Subcutaneous abdominal adipose tissue (tissue), 5 donors: ENCODE measurements at regions not wholly inside any gene's neighbourhood (a gene's known extent, or its start where the extent isn't known, plus 50 kb on each side); places are given as distances from the start of the nearest gene placed in this dataset.
A peak's percentile ranks its signal among the peaks of the same experiment; 100 is the strongest.

Experiments used
- H3K27ac ChIP-seq: one replicate; pipeline ENCODE4 v1.7.0; 2013; ENCODE audit warnings: low read depth, mild to moderate bottlenecking, inconsistent platforms, low read length, moderate library complexity
- H3K27me3 ChIP-seq, 5 donors: one replicate each; pipeline ENCODE4 v1.7.0; 2013; ENCODE audit warnings: low read length in 5 of 5, inconsistent platforms in 1 of 5; ENCODE audit not compliant: control insufficient read depth in 5 of 5, insufficient read depth in 4 of 5
- H3K36me3 ChIP-seq, 5 donors: one replicate each; pipeline ENCODE4 v1.7.0; 2013; ENCODE audit warnings: low read length in 5 of 5; ENCODE audit not compliant: control insufficient read depth in 5 of 5, insufficient read depth in 5 of 5
- H3K4me1 ChIP-seq, 5 donors: one replicate each; pipeline ENCODE4 v1.7.0; 2013; ENCODE audit warnings: low read length in 5 of 5, mild to moderate bottlenecking in 3 of 5, moderate library complexity in 1 of 5; ENCODE audit not compliant: control insufficient read depth in 5 of 5, insufficient read depth in 5 of 5
- H3K4me3 ChIP-seq, 5 donors: one replicate each; pipeline ENCODE4 v1.7.0; 2013; ENCODE audit warnings: low read length in 5 of 5, low read depth in 1 of 5
- H3K9ac ChIP-seq, 5 donors: one replicate each; pipeline ENCODE4 v1.7.0; 2013; ENCODE audit warnings: low read length in 5 of 5, mild to moderate bottlenecking in 4 of 5, moderate library complexity in 3 of 5
- H3K9me3 ChIP-seq, 5 donors: one replicate each; pipeline ENCODE4 v1.7.0; 2013; ENCODE audit warnings: low read length in 5 of 5; ENCODE audit not compliant: control insufficient read depth in 5 of 5
- donor health status: healthy.
- donor health status: healthy.
- donor health status: healthy.
- donor health status: healthy.
- donor health status: healthy.

DNA sequence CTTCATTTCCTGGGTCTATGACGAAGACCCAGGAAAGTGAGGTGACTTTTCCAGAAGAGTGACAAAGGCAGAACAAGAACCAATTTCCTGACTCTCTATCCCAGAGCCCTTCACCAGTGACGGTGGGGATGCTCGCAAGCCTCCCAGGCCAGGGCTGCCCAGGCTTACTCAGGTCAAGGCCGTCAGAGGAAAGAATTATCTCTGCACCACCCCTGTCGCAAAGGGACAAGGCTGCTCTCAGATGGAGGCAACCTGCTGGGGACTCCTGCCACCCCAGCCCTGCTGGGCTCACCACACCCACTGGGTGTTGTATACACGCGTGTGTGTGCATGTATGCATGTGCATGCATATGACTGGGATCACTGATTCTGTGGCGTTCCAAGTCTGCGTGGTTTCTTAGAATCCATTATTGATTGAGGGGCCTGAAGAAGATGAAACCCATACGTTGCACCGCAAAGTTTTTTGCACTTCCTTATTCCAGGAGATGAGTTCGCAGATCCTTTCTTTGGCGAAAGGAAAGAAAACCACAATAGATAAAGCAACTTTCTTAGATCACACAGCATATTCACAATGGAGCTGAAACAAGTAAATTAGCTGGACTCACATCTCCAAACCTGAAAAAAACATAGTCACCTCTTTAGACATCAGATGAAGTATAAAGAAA, 255.8 kb downstream of the RHOU start:
- H3K36me3 ChIP-seq, result no peaks in the 10 kb centered on the region
- peak overlapping the region; percentile 91 for H3K27ac ChIP-seq
- no peak overlapping the region for H3K4me3 ChIP-seq
- no peaks in the 10 kb centered on the region for H3K9me3 ChIP-seq
- peaks cover 13 to 43% (median 40%) of the 10 kb centered on the region in 5 donors for H3K4me1 ChIP-seq
- H3K9ac ChIP-seq, result no peak overlapping the region
- no peaks in the 10 kb centered on the region for H3K27me3 ChIP-seq

DNA sequence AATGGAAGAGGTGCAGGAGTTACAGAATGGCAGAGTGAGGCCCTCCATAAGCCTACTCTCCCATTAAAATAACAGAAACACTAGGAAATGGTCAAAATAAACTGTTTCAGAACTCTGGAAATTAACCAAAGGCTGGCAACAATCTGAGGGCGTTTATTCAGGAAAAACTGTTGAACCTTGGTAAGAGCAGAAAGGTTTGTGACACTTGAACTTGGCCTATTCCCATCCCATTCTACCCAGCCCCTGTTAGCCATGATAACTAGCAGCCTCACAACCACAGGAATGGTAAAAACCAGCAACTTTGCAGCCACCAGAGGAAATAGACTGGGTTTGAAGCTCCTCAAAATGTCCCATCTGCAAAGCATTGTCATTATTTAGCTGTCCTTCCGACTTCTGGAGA, 256.8 kb downstream of the RHOU start:
- H3K9me3 ChIP-seq, result no peaks in the 10 kb centered on the region
- H3K27ac ChIP-seq, result no peak overlapping the region
- H3K27me3 ChIP-seq, result no peaks in the 10 kb centered on the region
- H3K36me3 ChIP-seq, result no peaks in the 10 kb centered on the region
- no peak overlapping the region for H3K4me3 ChIP-seq
- peaks cover 13 to 42% (median 31%) of the 10 kb centered on the region in 5 donors for H3K4me1 ChIP-seq
- no peak overlapping the region for H3K9ac ChIP-seq

DNA sequence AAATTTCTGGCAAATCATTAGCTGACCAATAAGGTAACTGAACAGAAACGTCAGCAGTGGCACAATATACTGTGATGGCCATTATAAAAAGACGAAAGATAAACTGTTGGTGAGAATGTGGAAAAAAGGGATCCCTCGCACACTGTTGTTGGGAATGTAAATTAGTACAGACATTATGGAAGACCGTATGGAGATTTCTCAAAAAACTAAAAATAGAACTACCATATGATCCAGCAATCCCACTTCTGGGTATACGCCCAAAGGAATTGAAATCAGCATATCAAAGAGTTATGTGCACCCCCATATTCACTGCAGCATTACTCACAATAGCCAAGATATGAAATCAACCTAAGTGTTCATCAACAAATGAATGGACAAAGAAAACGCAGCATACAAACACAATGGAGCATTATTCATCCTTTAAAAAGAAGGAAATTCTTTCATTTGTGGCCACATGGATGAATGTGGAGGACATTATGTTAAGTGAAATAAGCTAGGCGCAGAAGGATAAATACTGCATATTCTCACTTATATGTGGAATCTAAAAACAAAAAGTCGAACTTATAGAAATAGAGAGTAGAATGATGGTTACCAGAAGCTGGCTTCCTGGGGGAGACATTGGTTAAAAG, 257.7 kb downstream of the RHOU start:
- H3K4me3 ChIP-seq, result no peak overlapping the region
- H3K9me3 ChIP-seq, result no peaks in the 10 kb centered on the region
- H3K27me3 ChIP-seq, result no peaks in the 10 kb centered on the region
- H3K36me3 ChIP-seq, result no peaks in the 10 kb centered on the region
- peaks cover 13 to 42% (median 32%) of the 10 kb centered on the region in 5 donors for H3K4me1 ChIP-seq
- no peak overlapping the region for H3K9ac ChIP-seq
- no peak overlapping the region for H3K27ac ChIP-seq

DNA sequence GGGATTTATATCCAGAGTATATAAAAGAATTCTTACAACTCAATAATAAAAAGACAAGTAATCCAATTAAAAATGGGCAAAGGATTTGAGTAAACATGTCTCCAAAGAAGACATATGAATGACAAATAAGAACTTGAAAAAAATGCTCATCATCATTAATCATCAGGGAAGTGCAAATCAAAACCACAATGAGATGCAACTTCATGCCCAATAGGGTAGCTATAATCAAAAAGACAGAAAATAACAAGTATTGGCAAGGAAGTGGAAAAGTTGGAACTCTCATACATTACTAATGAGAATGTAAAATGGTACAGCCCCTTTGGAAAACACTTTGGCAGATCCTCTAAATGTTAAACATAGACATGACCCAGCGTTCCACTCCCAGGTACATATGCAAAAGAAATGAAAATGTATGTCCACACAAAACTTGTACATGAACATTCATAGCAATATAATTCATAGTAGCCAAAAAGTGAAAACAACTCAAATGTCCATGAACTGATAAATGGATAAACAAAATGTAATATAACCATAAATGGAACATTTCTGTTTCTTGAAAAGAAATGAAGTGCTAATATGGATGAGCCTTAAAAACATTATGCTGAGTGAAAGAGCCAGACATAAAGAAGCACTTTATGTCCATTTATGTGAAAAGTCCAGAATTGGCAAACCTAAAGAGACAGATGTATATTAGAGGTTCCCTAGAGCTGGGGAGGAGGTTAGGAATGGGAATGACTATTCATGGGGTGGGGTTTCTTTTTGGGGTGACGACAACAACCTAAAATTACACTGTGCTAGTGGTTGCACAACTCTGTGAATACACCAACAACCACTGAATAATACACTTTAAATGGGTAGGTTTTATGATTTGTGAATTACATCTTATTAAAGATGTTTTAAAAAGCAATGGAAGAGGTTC, 259.7 kb downstream of the RHOU start:
- H3K36me3 ChIP-seq, result no peaks in the 10 kb centered on the region
- H3K4me1 ChIP-seq, result peaks cover 9 to 35% (median 22%) of the 10 kb centered on the region in 5 donors
- no peak overlapping the region for H3K9ac ChIP-seq
- no peak overlapping the region for H3K4me3 ChIP-seq
- H3K27ac ChIP-seq, result no peak overlapping the region
- no peaks in the 10 kb centered on the region for H3K9me3 ChIP-seq
- H3K27me3 ChIP-seq, result no peaks in the 10 kb centered on the region

DNA sequence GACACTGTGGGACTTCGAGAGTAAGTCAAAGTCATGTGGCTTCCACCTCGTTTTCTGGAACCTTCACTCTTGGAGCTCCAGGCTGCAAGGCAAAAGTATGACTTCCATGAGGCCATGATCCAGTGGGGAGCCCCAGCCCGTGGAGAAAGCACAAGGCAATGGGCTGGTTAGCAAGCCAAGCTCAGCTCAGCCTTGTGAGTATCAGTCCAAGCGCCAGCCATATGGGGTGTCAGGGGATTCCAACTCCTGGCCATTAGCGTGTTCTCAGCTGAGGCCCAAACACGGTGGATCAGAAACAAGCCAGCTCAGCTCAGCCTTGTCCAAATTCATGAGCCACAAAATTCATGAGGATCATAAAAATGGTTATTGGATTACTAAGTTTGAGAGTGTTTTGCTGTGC, 261.0 kb downstream of the RHOU start:
- Histone ChIP-seq H3K27ac (no peak overlapping the region), H3K9me3 (no peaks in the 10 kb centered on the region), H3K4me3 (no peak overlapping the region), H3K4me1 (peaks cover 0 to 23% (median 8%) of the 10 kb centered on the region in 5 donors), H3K27me3 (no peaks in the 10 kb centered on the region), H3K36me3 (no peaks in the 10 kb centered on the region), H3K9ac (no peak overlapping the region)

DNA sequence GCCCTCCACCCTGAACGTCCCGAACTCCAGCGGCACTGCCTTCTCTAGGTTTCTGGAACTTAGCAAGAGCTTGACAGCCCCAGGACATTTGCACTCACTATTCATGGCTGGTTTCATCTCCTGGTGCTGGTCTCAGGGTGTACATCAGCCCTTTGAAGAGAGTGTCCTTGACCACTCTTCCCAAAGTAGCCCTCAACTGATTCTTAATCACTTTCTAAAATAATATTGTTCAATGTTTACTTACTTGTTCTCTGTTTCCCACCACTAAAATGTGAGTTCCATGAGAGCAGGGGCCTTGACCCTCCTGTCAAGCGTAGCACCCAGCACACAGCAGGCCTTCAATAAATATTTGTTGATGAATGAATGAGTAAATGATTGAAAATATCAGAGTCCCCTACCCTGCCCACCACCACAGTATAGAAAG, 262.5 kb downstream of the RHOU start:
- H3K4me1 ChIP-seq, result peaks cover 0 to 23% (median 8%) of the 10 kb centered on the region in 5 donors
- H3K27me3 ChIP-seq, result no peaks in the 10 kb centered on the region
- no peak overlapping the region for H3K4me3 ChIP-seq
- no peaks in the 10 kb centered on the region for H3K36me3 ChIP-seq
- no peak overlapping the region for H3K27ac ChIP-seq
- no peaks in the 10 kb centered on the region for H3K9me3 ChIP-seq
- H3K9ac ChIP-seq, result no peak overlapping the region

DNA sequence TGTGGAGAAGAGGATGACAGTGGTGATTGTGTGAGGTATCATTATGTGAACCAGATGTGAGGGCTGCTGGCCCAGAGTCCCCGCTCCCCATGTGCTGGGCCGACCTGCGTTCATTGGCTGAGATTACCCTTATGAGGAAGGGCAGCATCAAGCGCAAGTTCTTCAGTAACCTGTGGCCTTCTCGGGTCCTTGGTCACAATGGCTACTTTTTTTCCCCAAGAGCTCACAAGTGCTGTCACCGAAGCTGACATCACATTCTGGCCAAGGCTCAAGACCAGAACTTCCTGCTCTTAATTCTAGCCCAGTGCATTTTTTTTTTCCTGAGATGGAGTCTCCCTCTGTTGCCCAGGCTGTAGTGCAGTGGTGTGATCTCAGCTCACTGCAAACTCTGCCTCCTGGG, 262.9 kb downstream of the RHOU start:
- no peak overlapping the region for H3K9ac ChIP-seq

DNA sequence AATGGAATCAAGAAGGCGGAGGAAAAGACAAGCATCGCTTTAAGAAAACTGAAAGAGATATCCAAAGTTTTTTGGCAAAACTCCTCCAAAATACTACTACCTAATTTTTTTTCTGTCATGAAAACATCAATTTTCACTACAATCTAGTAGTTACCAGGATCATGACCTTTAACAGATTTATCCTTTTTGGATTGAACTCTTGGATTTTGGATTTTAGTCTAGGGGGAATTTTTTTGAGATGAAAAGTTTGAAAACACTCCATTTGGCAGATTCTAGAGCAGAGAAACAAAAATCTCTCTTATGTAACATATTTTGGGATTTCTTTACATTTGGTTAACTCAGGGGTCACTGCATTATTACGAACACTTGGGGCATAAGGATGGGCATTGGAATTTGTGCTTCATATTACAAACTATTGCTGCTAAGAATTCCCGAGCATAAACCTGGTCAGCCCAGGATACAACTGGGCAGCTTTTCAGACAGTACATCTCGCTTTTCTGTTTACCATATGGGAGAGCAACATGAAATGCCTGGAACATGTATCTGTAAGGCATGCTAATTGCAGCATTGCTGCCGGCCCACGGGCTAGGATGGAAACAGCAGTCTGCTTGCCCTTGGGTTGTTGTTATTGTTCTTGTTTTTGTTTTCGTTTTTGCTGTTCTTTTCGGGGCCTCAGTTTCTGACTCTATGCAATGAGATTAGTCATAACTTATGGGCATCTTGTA, 264.3 kb downstream of the RHOU start:
- no peaks in the 10 kb centered on the region for H3K27me3 ChIP-seq
- no peaks in the 10 kb centered on the region for H3K9me3 ChIP-seq
- no peaks in the 10 kb centered on the region for H3K36me3 ChIP-seq
- no peak overlapping the region for H3K27ac ChIP-seq
- H3K4me1 ChIP-seq, result peaks cover 0 to 23% (median 8%) of the 10 kb centered on the region in 5 donors
- H3K9ac ChIP-seq, result no peak overlapping the region
- no peak overlapping the region for H3K4me3 ChIP-seq

More for the DNA sequence above, 262.9 kb downstream of the RHOU start:
- Histone ChIP-seq H3K4me3 (no peak overlapping the region), H3K4me1 (peaks cover 0 to 23% (median 8%) of the 10 kb centered on the region in 5 donors), H3K27ac (no peak overlapping the region), H3K36me3 (no peaks in the 10 kb centered on the region), H3K9me3 (no peaks in the 10 kb centered on the region), H3K27me3 (no peaks in the 10 kb centered on the region)

DNA sequence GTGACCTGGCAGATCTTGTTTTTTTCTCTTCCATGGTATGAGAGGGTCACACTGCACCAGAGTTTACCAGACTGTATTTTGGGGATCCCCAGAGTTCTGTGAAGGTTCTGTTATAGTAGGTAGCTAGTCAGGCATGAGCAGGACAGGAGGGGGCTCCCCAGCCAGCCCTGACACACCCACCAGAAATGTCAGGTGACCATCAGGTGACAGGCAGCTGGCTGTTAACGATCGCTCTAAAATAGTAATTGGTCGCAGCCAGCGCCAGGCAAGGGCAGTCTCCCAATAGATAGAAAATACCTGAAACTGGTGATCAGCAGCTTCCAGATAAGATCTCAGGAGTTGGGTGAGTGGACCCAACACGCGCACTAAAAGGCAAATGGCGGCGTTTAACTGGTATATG, 264.9 kb downstream of the RHOU start:
- Histone ChIP-seq H3K4me1 (peaks cover 0 to 23% (median 8%) of the 10 kb centered on the region in 5 donors), H3K4me3 (no peak overlapping the region), H3K27ac (no peak overlapping the region), H3K27me3 (no peaks in the 10 kb centered on the region), H3K9me3 (no peaks in the 10 kb centered on the region), H3K9ac (no peak overlapping the region), H3K36me3 (no peaks in the 10 kb centered on the region)
